ENCODE measurements at regions not wholly inside any gene's neighbourhood (a gene's known extent, or its start where the extent isn't known, plus 50 kb on each side); places are given as distances from the start of the nearest gene placed in this dataset.

- 93 to 97% methylated on average over 2 of the region's 2 CpGs for WGBS, 2 experiments
- Histone ChIP-seq H3K27me3 (ENCODE audit: control insufficient read depth, insufficient read depth, low read length, poor library complexity, severe bottlenecking) (no peaks in the 10 kb centered on the region), H3K36me3 (ENCODE audit: control insufficient read depth, insufficient read depth, low read length) (no peaks in the 10 kb centered on the region), H3K9me3 (ENCODE audit: control insufficient read depth, low read length) (no peaks in the 10 kb centered on the region), H3K4me1 (ENCODE audit: control insufficient read depth, insufficient read depth, low read length) (no peaks in the 10 kb centered on the region), H3K4me3 (ENCODE audit: insufficient read depth, low read depth, low read length) (no peak overlapping the region), H3K27ac (ENCODE audit: insufficient read depth, low read depth, low read length, poor library complexity, severe bottlenecking) (no peak overlapping the region)
Measured at GRCh38 chr7:46202379-46202778, 281.3 kb upstream of the IGFBP3 start.

- no peaks in the 10 kb centered on the region for H3K9me3 ChIP-seq (ENCODE audit: control insufficient read depth, low read length)
- no peaks in the 10 kb centered on the region for H3K36me3 ChIP-seq (ENCODE audit: control insufficient read depth, insufficient read depth, low read length)
- H3K27me3 ChIP-seq (ENCODE audit: control insufficient read depth, insufficient read depth, low read length, poor library complexity, severe bottlenecking), result no peaks in the 10 kb centered on the region
- no peak overlapping the region for H3K27ac ChIP-seq (ENCODE audit: insufficient read depth, low read depth, low read length, poor library complexity, severe bottlenecking)
- 87 to 98% methylated on average over 3 of the region's 4 CpGs for whole genome bisulfite sequencing, 2 experiments
- no peak overlapping the region for H3K4me3 ChIP-seq (ENCODE audit: insufficient read depth, low read depth, low read length)
- no peaks in the 10 kb centered on the region for H3K4me1 ChIP-seq (ENCODE audit: control insufficient read depth, insufficient read depth, low read length)
Measured at GRCh38 chr7:46201961-46202360, 280.9 kb upstream of the IGFBP3 start.

- no peaks in the 10 kb centered on the region for H3K9me3 ChIP-seq (ENCODE audit: control insufficient read depth, low read length)
- 100% methylated on average over 1 of the region's 1 CpG; no CpG with 5 or more reads in 1 of the 2 experiments for WGBS, 2 experiments
Measured at GRCh38 chr7:46198701-46199100, 277.6 kb upstream of the IGFBP3 start.

GRCh38 chr7:46197785-46198540 lies 276.9 kb upstream of the IGFBP3 start:
- Histone ChIP-seq H3K36me3 (ENCODE audit: control insufficient read depth, insufficient read depth, low read length) (no peaks in the 10 kb centered on the region), H3K27ac (ENCODE audit: insufficient read depth, low read depth, low read length, poor library complexity, severe bottlenecking) (no peak overlapping the region), H3K27me3 (ENCODE audit: control insufficient read depth, insufficient read depth, low read length, poor library complexity, severe bottlenecking) (no peaks in the 10 kb centered on the region), H3K4me3 (ENCODE audit: insufficient read depth, low read depth, low read length) (no peak overlapping the region), H3K4me1 (ENCODE audit: control insufficient read depth, insufficient read depth, low read length) (no peaks in the 10 kb centered on the region), H3K9me3 (ENCODE audit: control insufficient read depth, low read length) (no peaks in the 10 kb centered on the region)
- 93 to 94% methylated on average over 6 to 7 of the region's 7 CpGs for WGBS, 2 experiments

More at GRCh38 chr7:46198701-46199100, 277.6 kb upstream of the IGFBP3 start:
- Histone ChIP-seq H3K4me3 (ENCODE audit: insufficient read depth, low read depth, low read length) (no peak overlapping the region), H3K27ac (ENCODE audit: insufficient read depth, low read depth, low read length, poor library complexity, severe bottlenecking) (no peak overlapping the region), H3K36me3 (ENCODE audit: control insufficient read depth, insufficient read depth, low read length) (no peaks in the 10 kb centered on the region), H3K4me1 (ENCODE audit: control insufficient read depth, insufficient read depth, low read length) (no peaks in the 10 kb centered on the region), H3K27me3 (ENCODE audit: control insufficient read depth, insufficient read depth, low read length, poor library complexity, severe bottlenecking) (no peaks in the 10 kb centered on the region)

GRCh38 chr7:46195934-46196333 lies 274.9 kb upstream of the IGFBP3 start:
- 93 to 97% methylated on average over 3 of the region's 3 CpGs for WGBS, 2 experiments
- Histone ChIP-seq H3K27me3 (ENCODE audit: control insufficient read depth, insufficient read depth, low read length, poor library complexity, severe bottlenecking) (no peaks in the 10 kb centered on the region), H3K4me1 (ENCODE audit: control insufficient read depth, insufficient read depth, low read length) (no peaks in the 10 kb centered on the region), H3K27ac (ENCODE audit: insufficient read depth, low read depth, low read length, poor library complexity, severe bottlenecking) (no peak overlapping the region), H3K4me3 (ENCODE audit: insufficient read depth, low read depth, low read length) (no peak overlapping the region), H3K36me3 (ENCODE audit: control insufficient read depth, insufficient read depth, low read length) (no peaks in the 10 kb centered on the region), H3K9me3 (ENCODE audit: control insufficient read depth, low read length) (no peaks in the 10 kb centered on the region)

- no peaks in the 10 kb centered on the region for H3K9me3 ChIP-seq (ENCODE audit: control insufficient read depth, low read length)
- WGBS, 2 experiments, result 67 to 68% methylated on average over 3 of the region's 3 CpGs
Measured at GRCh38 chr7:46192271-46192670, 271.2 kb upstream of the IGFBP3 start.

GRCh38 chr7:46191776-46192175 lies 270.7 kb upstream of the IGFBP3 start:
- no peaks in the 10 kb centered on the region for H3K4me1 ChIP-seq (ENCODE audit: control insufficient read depth, insufficient read depth, low read length)
- no peaks in the 10 kb centered on the region for H3K9me3 ChIP-seq (ENCODE audit: control insufficient read depth, low read length)
- no peaks in the 10 kb centered on the region for H3K36me3 ChIP-seq (ENCODE audit: control insufficient read depth, insufficient read depth, low read length)
- H3K27ac ChIP-seq (ENCODE audit: insufficient read depth, low read depth, low read length, poor library complexity, severe bottlenecking), result no peak overlapping the region
- 86 to 96% methylated on average over 3 to 4 of the region's 4 CpGs for WGBS, 2 experiments
- H3K27me3 ChIP-seq (ENCODE audit: control insufficient read depth, insufficient read depth, low read length, poor library complexity, severe bottlenecking), result no peaks in the 10 kb centered on the region
- no peak overlapping the region for H3K4me3 ChIP-seq (ENCODE audit: insufficient read depth, low read depth, low read length)

More at GRCh38 chr7:46192271-46192670, 271.2 kb upstream of the IGFBP3 start:
- Histone ChIP-seq H3K27ac (ENCODE audit: insufficient read depth, low read depth, low read length, poor library complexity, severe bottlenecking) (no peak overlapping the region), H3K27me3 (ENCODE audit: control insufficient read depth, insufficient read depth, low read length, poor library complexity, severe bottlenecking) (no peaks in the 10 kb centered on the region), H3K4me3 (ENCODE audit: insufficient read depth, low read depth, low read length) (no peak overlapping the region), H3K36me3 (ENCODE audit: control insufficient read depth, insufficient read depth, low read length) (no peaks in the 10 kb centered on the region), H3K4me1 (ENCODE audit: control insufficient read depth, insufficient read depth, low read length) (no peaks in the 10 kb centered on the region)

- Histone ChIP-seq H3K36me3 (ENCODE audit: control insufficient read depth, insufficient read depth, low read length) (no peaks in the 10 kb centered on the region), H3K4me1 (ENCODE audit: control insufficient read depth, insufficient read depth, low read length) (no peaks in the 10 kb centered on the region), H3K4me3 (ENCODE audit: insufficient read depth, low read depth, low read length) (no peak overlapping the region), H3K27ac (ENCODE audit: insufficient read depth, low read depth, low read length, poor library complexity, severe bottlenecking) (no peak overlapping the region), H3K27me3 (ENCODE audit: control insufficient read depth, insufficient read depth, low read length, poor library complexity, severe bottlenecking) (no peaks in the 10 kb centered on the region), H3K9me3 (ENCODE audit: control insufficient read depth, low read length) (no peaks in the 10 kb centered on the region)
- WGBS, 2 experiments, result 94 to 97% methylated on average over 3 of the region's 3 CpGs
Measured at GRCh38 chr7:46191296-46191695, 270.2 kb upstream of the IGFBP3 start.

GRCh38 chr7:46189255-46189790 lies 268.3 kb upstream of the IGFBP3 start:
- WGBS, 2 experiments, result 84 to 98% methylated on average over 4 of the region's 4 CpGs
- Histone ChIP-seq H3K36me3 (ENCODE audit: control insufficient read depth, insufficient read depth, low read length) (no peaks in the 10 kb centered on the region), H3K4me1 (ENCODE audit: control insufficient read depth, insufficient read depth, low read length) (no peaks in the 10 kb centered on the region), H3K4me3 (ENCODE audit: insufficient read depth, low read depth, low read length) (no peak overlapping the region), H3K9me3 (ENCODE audit: control insufficient read depth, low read length) (no peaks in the 10 kb centered on the region), H3K27me3 (ENCODE audit: control insufficient read depth, insufficient read depth, low read length, poor library complexity, severe bottlenecking) (no peaks in the 10 kb centered on the region), H3K27ac (ENCODE audit: insufficient read depth, low read depth, low read length, poor library complexity, severe bottlenecking) (no peak overlapping the region)

GRCh38 chr7:46186131-46186530 lies 265.1 kb upstream of the IGFBP3 start:
- H3K4me3 ChIP-seq (ENCODE audit: insufficient read depth, low read depth, low read length), result no peak overlapping the region
- no peaks in the 10 kb centered on the region for H3K27me3 ChIP-seq (ENCODE audit: control insufficient read depth, insufficient read depth, low read length, poor library complexity, severe bottlenecking)
- H3K4me1 ChIP-seq (ENCODE audit: control insufficient read depth, insufficient read depth, low read length), result no peaks in the 10 kb centered on the region
- H3K9me3 ChIP-seq (ENCODE audit: control insufficient read depth, low read length), result no peaks in the 10 kb centered on the region
- H3K36me3 ChIP-seq (ENCODE audit: control insufficient read depth, insufficient read depth, low read length), result no peaks in the 10 kb centered on the region
- H3K27ac ChIP-seq (ENCODE audit: insufficient read depth, low read depth, low read length, poor library complexity, severe bottlenecking), result no peak overlapping the region
- no CpG with 5 or more reads among the region's 1 CpG for WGBS, 2 experiments
